ENCODE measurements at regions not wholly inside any gene's neighbourhood (a gene's known extent, or its start where the extent isn't known, plus 50 kb on each side); places are given as distances from the start of the nearest gene placed in this dataset.

- Histone ChIP-seq H3K9me3 (replicated peaks; ENCODE audit: control insufficient read depth, low read depth, low read length) (no peaks in the 10 kb centered on the region), H3K4me1 (ENCODE audit: control insufficient read depth, insufficient read depth, low read length) (no peaks in the 10 kb centered on the region), H3K27me3 (ENCODE audit: control insufficient read depth, insufficient read depth, low read length) (peaks cover 2% of the 10 kb centered on the region), H3K27ac (ENCODE audit: low read length) (no peak overlapping the region), H3K4me3 (ENCODE audit: low read length) (no peak overlapping the region), H3K36me3 (ENCODE audit: control insufficient read depth, insufficient read depth, low read length) (no peaks in the 10 kb centered on the region)
- WGBS (ENCODE audit: insufficient coverage): 77% methylated on average over 4 of the region's 4 CpGs
- DNase-seq: no peak
These were observed 142.8 kb upstream of the UBL3 start for GRCh38 chr13:29993196-29993595.

- no peak for DNase-seq
- no peaks in the 10 kb centered on the region for H3K36me3 ChIP-seq (ENCODE audit: control insufficient read depth, insufficient read depth, low read length)
- WGBS (ENCODE audit: insufficient coverage): 65% methylated on average over 5 of the region's 6 CpGs
- H3K9me3 ChIP-seq (replicated peaks; ENCODE audit: control insufficient read depth, low read depth, low read length): no peaks in the 10 kb centered on the region
- no peaks in the 10 kb centered on the region for H3K4me1 ChIP-seq (ENCODE audit: control insufficient read depth, insufficient read depth, low read length)
- no peak overlapping the region for H3K4me3 ChIP-seq (ENCODE audit: low read length)
- H3K27me3 ChIP-seq (ENCODE audit: control insufficient read depth, insufficient read depth, low read length): no peaks in the 10 kb centered on the region
- no peak overlapping the region for H3K27ac ChIP-seq (ENCODE audit: low read length)
These were observed 140.9 kb upstream of the UBL3 start for GRCh38 chr13:29991343-29991742.

DNA sequence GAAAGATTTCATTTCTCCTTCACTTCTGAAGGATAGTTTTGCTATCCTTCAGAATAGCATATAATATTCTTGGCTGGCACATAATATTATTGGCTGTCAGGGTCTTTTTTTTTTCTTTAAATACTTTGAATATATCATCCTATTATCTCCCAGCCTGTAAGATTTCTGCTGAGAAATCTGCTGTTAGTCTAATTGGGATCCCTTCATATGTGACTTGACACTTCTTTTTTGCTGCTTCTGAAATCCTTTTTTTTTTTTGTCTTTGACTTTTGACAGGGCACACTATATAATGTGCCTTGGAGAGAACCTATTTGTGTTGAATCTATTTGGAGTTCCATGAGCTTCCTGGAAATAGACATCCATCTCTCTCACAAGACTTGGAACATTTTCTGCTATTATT is 136.9 kb upstream of the UBL3 start:
- no peak overlapping the region for H3K4me3 ChIP-seq (ENCODE audit: low read length)
- H3K36me3 ChIP-seq (ENCODE audit: control insufficient read depth, insufficient read depth, low read length): no peaks in the 10 kb centered on the region

GRCh38 chr13:29980339-29980738 is 129.9 kb upstream of the UBL3 start:
- Histone ChIP-seq H3K27me3 (ENCODE audit: control insufficient read depth, insufficient read depth, low read length) (no peaks in the 10 kb centered on the region), H3K36me3 (ENCODE audit: control insufficient read depth, insufficient read depth, low read length) (no peaks in the 10 kb centered on the region), H3K27ac (ENCODE audit: low read length) (no peak overlapping the region), H3K4me1 (ENCODE audit: control insufficient read depth, insufficient read depth, low read length) (no peaks in the 10 kb centered on the region), H3K9me3 (replicated peaks; ENCODE audit: control insufficient read depth, low read depth, low read length) (no peaks in the 10 kb centered on the region), H3K4me3 (ENCODE audit: low read length) (no peak overlapping the region)
- WGBS (ENCODE audit: insufficient coverage): 73% methylated on average over 2 of the region's 2 CpGs
- no peak for DNase-seq

More for the DNA sequence above, 136.9 kb upstream of the UBL3 start:
- no peak for DNase-seq
- no peak overlapping the region for H3K27ac ChIP-seq (ENCODE audit: low read length)
- H3K27me3 ChIP-seq (ENCODE audit: control insufficient read depth, insufficient read depth, low read length): no peaks in the 10 kb centered on the region
- H3K9me3 ChIP-seq (replicated peaks; ENCODE audit: control insufficient read depth, low read depth, low read length): no peaks in the 10 kb centered on the region
- H3K4me1 ChIP-seq (ENCODE audit: control insufficient read depth, insufficient read depth, low read length): no peaks in the 10 kb centered on the region

- H3K4me3 ChIP-seq (ENCODE audit: low read length): no peak overlapping the region
- no CpG with 5 or more reads among the region's 2 CpGs for WGBS (ENCODE audit: insufficient coverage)
- H3K27ac ChIP-seq (ENCODE audit: low read length): no peak overlapping the region
- no peaks in the 10 kb centered on the region for H3K9me3 ChIP-seq (replicated peaks; ENCODE audit: control insufficient read depth, low read depth, low read length)
- no peaks in the 10 kb centered on the region for H3K4me1 ChIP-seq (ENCODE audit: control insufficient read depth, insufficient read depth, low read length)
- no peaks in the 10 kb centered on the region for H3K36me3 ChIP-seq (ENCODE audit: control insufficient read depth, insufficient read depth, low read length)
- H3K27me3 ChIP-seq (ENCODE audit: control insufficient read depth, insufficient read depth, low read length): no peaks in the 10 kb centered on the region
- DNase-seq: no peak
These were observed 127.8 kb upstream of the UBL3 start for GRCh38 chr13:29978211-29978610.

- WGBS (ENCODE audit: insufficient coverage): 62% methylated on average over 2 of the region's 6 CpGs
These were observed 127.2 kb upstream of the UBL3 start for GRCh38 chr13:29977476-29978120.

DNA sequence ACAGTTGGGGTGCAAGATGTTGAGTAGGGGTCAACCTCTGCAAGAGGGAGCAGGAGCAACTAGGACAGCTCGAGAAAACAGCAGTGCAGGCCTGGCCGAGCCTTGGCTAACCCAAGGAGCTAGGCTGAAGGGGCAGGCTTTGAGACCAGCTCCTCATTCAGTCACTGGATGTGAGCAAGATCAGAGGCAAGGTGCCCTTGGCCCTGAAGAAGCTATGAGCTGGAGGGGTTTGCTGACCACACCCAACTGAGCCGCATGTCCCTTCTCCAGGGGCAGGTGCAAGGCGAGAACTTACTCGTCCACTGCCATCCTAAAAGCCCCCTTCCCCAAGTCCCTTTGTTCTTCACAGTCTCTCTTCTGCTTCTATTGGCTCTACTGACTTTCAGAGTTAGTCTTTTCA is 126.1 kb upstream of the UBL3 start:
- no peaks in the 10 kb centered on the region for H3K36me3 ChIP-seq (ENCODE audit: control insufficient read depth, insufficient read depth, low read length)
- no peak for DNase-seq
- no peak overlapping the region for H3K4me3 ChIP-seq (ENCODE audit: low read length)
- H3K4me1 ChIP-seq (ENCODE audit: control insufficient read depth, insufficient read depth, low read length): no peaks in the 10 kb centered on the region
- no peaks in the 10 kb centered on the region for H3K27me3 ChIP-seq (ENCODE audit: control insufficient read depth, insufficient read depth, low read length)
- WGBS (ENCODE audit: insufficient coverage): 89% methylated on average over 5 of the region's 5 CpGs
- H3K27ac ChIP-seq (ENCODE audit: low read length): no peak overlapping the region
- H3K9me3 ChIP-seq (replicated peaks; ENCODE audit: control insufficient read depth, low read depth, low read length): no peaks in the 10 kb centered on the region

More at GRCh38 chr13:29977476-29978120, 127.2 kb upstream of the UBL3 start:
- Histone ChIP-seq H3K27me3 (ENCODE audit: control insufficient read depth, insufficient read depth, low read length) (no peaks in the 10 kb centered on the region), H3K4me3 (ENCODE audit: low read length) (no peak overlapping the region), H3K9me3 (replicated peaks; ENCODE audit: control insufficient read depth, low read depth, low read length) (no peaks in the 10 kb centered on the region), H3K36me3 (ENCODE audit: control insufficient read depth, insufficient read depth, low read length) (no peaks in the 10 kb centered on the region), H3K4me1 (ENCODE audit: control insufficient read depth, insufficient read depth, low read length) (no peaks in the 10 kb centered on the region), H3K27ac (ENCODE audit: low read length) (no peak overlapping the region)
- no peak for DNase-seq

DNA sequence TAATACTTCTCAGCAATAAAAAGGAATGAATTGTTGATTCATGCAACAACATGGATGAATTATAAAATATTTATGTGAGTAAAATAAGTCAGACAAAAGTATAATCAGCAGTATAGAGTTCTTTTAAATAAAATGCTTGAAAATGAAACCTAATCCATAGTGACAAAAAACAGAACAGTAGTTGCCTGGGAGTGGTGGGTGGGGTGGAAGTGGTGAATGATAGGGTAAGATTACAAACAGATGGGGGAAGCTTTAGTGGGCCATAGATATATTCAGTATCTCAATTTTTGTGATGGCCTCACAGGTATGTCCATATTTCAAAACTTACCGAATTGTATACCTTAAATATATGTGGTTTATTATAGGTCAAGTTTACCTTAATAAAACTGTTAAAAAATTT is 124.9 kb upstream of the UBL3 start:
- DNase-seq: no peak
- WGBS (ENCODE audit: insufficient coverage): no CpG with 5 or more reads among the region's 1 CpG
- H3K4me1 ChIP-seq (ENCODE audit: control insufficient read depth, insufficient read depth, low read length): no peaks in the 10 kb centered on the region

DNA sequence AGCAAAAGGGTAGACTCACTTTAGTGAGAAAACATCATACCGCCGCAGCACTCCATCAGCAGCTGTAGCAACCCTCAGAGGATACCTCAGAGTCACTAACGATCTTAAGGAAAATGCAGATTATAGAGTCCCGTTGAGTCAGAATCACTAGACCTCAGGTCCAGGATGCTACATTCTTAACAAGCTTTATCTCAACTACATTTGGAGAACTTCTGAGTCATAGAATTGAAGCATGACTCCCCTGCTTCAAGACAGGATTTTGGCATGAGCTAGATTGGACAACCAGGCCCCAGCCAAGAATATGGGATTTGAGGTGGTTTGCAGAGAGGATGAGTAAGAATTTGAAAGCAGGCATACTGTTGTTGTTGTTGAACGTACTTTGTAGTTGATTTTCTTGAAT is 118.9 kb upstream of the UBL3 start:
- H3K27me3 ChIP-seq (ENCODE audit: control insufficient read depth, insufficient read depth, low read length): no peaks in the 10 kb centered on the region
- H3K9me3 ChIP-seq (replicated peaks; ENCODE audit: control insufficient read depth, low read depth, low read length): no peaks in the 10 kb centered on the region
- no peak overlapping the region for H3K27ac ChIP-seq (ENCODE audit: low read length)
- no peak overlapping the region for H3K4me3 ChIP-seq (ENCODE audit: low read length)
- no peaks in the 10 kb centered on the region for H3K36me3 ChIP-seq (ENCODE audit: control insufficient read depth, insufficient read depth, low read length)
- no peaks in the 10 kb centered on the region for H3K4me1 ChIP-seq (ENCODE audit: control insufficient read depth, insufficient read depth, low read length)
- WGBS (ENCODE audit: insufficient coverage): 100% methylated on average over 4 of the region's 5 CpGs
- DNase-seq: no peak

More for the DNA sequence above, 124.9 kb upstream of the UBL3 start:
- Histone ChIP-seq H3K9me3 (replicated peaks; ENCODE audit: control insufficient read depth, low read depth, low read length) (no peaks in the 10 kb centered on the region), H3K36me3 (ENCODE audit: control insufficient read depth, insufficient read depth, low read length) (no peaks in the 10 kb centered on the region), H3K27ac (ENCODE audit: low read length) (no peak overlapping the region), H3K4me3 (ENCODE audit: low read length) (no peak overlapping the region), H3K27me3 (ENCODE audit: control insufficient read depth, insufficient read depth, low read length) (no peaks in the 10 kb centered on the region)

GRCh38 chr13:29964181-29964845 is 113.9 kb upstream of the UBL3 start:
- 78% methylated on average over 6 of the region's 10 CpGs for WGBS (ENCODE audit: insufficient coverage)
- Histone ChIP-seq H3K4me3 (ENCODE audit: low read length) (no peak overlapping the region), H3K27me3 (ENCODE audit: control insufficient read depth, insufficient read depth, low read length) (no peaks in the 10 kb centered on the region), H3K9me3 (replicated peaks; ENCODE audit: control insufficient read depth, low read depth, low read length) (no peaks in the 10 kb centered on the region), H3K4me1 (ENCODE audit: control insufficient read depth, insufficient read depth, low read length) (peaks cover 5% of the 10 kb centered on the region), H3K27ac (ENCODE audit: low read length) (no peak overlapping the region), H3K36me3 (ENCODE audit: control insufficient read depth, insufficient read depth, low read length) (no peaks in the 10 kb centered on the region)
- DNase-seq: no peak
